NCI-H187 treated with DMSO at 0.1 percent for 48 hours (cell line): ENCODE measurements at regions not wholly inside any gene's neighbourhood (a gene's known extent, or its start where the extent isn't known, plus 50 kb on each side); places are given as distances from the start of the nearest gene placed in this dataset.
"Not testable (repeated sequence)": the region's sequence is repeated elsewhere in the genome, so short reads cannot be mapped to it uniquely, and the experiment has no call there.

Experiments used
- DNase-seq: peaks from one replicate; lab custom pipeline; 2025; lab: John Stamatoyannopoulos, UW

DNA sequence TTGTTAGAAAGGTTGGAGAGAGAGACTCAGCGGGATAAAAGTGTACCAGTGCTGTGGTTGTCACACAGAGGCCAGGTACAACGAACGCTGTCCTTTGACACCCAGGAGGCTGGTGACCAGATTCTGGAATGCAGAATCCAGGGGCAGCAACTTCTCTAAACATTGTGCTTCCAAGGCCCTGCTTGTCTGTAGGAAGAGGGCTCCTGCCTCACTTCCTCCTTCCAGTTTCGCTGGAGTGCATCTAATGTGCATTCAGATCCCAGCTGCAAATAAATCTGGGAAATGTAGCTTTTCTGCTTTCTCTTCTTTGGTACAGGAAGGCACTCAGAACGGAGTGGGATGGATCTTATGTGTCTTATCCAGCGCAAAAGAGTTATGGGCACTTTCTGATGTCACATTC, 171.8 kb upstream of the ATP5MC3 start:
- DNase-seq: no peak

DNA sequence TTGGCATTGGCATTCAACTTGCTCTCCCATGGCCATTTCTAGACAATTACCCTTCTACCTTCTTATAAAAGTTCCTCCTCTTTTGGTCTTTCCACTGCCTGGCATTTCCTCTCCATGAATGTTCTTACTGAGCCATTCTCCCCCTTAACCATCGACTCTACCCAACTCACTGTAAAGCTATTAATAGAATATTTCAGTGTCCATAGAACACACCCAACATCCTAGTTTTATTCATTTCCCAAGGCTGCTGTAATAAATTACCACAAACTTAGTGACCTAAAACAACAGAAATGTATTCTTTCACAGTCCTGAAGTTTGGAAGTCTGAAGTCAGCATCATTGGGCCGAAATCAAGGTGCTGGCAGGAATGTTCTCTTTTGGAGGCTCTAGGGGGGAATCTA, 170.0 kb upstream of the ATP5MC3 start:
- DNase-seq: no peak

DNA sequence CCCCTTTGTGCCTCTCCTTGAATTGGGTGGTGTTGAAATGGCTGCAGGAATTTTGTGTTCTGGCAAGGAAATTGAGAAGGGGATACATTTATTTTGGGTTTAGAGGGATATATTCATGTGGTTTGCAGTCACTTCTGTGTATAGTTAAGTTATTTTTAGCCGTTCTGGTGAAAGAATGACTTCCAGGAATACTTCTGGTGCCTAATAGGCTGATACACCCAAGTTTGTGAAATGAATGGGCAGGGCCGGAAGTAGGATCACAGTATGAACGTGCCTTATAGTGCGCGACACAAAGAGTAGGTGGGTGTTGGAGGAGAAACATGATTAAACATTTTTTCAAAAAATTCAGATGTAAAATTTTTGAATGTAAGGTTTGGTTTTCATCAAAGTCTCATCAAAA, 168.6 kb upstream of the ATP5MC3 start:
- no peak for DNase-seq

GRCh38 chr2:175342085-175342484, 160.6 kb upstream of the ATP5MC3 start:
- DNase-seq: no peak

GRCh38 chr2:175330195-175330594, 148.7 kb upstream of the ATP5MC3 start:
- DNase-seq: no peak

DNA sequence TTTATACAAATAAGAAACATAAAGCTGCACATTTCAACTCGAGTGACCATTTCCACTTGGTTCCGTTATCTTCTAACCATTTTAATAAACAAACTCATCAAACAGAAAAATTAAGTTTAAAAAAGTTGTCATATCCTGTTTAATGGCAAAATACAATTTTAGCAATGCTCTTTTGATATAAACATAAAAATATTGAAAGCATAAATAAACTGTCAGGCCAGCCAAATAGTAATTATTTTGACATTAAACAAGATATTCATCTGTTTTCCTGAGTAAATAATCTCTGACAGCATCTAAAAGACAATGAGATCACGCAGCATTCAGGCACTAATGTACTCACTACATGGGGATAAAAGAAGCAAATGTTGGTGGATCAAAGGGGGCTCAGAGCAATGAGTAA, 145.3 kb upstream of the ATP5MC3 start:
- DNase-seq: no peak

DNA sequence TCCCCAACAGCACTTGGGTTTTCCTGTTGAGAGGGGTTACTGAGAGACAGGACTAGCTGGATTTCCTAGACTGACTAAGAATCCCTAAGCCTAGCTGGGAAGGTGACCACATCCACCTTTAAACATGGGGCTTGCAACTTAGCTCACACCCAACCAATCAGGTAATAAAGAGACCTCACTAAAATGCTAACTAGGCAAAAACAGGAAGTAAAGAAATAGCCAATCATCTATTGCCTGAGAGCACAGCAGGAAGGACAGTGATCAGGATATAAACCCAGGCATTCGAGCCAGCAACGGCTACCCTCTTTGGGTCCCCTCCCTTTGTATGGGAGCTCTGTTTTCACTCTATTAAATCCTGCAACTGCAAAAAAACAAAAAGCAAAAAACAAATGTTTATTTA, 144.7 kb upstream of the ATP5MC3 start:
- not testable (repeated sequence) for DNase-seq

DNA sequence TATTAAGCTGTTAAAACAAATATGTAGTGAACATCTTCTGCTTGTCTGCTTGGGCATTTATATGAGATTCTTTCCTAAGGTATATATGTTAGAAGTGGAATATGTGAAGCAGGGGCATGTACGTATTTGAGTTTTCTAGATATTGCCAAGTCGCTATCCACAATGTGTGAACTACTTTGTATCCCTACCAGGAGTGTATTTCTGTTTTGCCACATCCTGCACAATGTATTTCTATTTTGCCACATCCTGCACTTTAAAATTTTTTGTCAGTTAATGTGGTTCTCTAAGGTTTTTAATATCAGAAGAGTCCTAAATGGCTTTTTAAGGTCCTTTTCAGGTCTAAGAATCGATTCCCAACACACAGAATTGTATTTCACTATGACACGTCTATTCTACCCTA, 141.7 kb upstream of the ATP5MC3 start:
- DNase-seq: no peak

- DNase-seq: no peak
Measured at GRCh38 chr2:175318542-175318941, 137.0 kb upstream of the ATP5MC3 start.

DNA sequence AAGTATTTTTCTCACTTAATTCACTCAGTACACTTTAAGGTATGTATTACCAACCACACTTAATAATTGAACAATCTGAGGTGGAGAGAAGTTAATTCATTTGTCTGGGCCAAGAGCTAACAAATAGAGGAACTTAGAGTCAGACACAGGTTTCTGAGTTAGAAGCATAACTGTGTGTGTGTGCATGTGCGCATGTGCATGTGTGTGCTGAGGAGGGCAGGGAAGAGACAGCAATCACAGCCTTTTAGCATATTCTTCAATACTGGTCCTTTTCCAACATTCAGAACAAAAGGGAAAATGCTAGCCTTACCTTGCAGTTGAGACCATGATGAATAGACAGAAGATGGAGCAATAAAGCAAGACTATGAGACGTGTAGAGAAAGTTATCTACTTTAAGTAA, 136.2 kb upstream of the ATP5MC3 start:
- no peak for DNase-seq

- DNase-seq: no peak
Measured at GRCh38 chr2:175312137-175312536, 130.6 kb upstream of the ATP5MC3 start.

GRCh38 chr2:175310813-175311504, 129.4 kb upstream of the ATP5MC3 start:
- DNase-seq: no peak

- no peak for DNase-seq
Measured at GRCh38 chr2:175309799-175310198, 128.3 kb upstream of the ATP5MC3 start.

GRCh38 chr2:175308005-175308404, 126.5 kb upstream of the ATP5MC3 start:
- DNase-seq: no peak

DNA sequence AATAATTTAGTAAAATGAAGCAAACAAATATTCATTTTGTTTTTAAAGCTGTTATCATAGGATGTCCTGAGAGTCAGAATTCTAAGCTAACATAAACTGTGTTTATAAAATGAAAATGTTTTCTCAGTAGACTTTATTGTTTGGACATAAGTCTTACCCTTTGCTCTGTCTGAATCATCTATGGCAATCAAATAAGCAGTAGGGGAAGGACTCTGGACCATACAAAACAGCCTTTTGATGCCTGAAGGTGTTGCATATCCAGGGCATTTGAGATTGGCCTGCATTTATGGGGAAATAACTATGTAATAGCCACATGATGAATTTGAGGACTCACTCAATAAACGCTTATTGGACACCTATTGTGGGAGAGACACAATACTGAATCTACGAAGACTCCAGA, 123.0 kb upstream of the ATP5MC3 start:
- DNase-seq: no peak

DNA sequence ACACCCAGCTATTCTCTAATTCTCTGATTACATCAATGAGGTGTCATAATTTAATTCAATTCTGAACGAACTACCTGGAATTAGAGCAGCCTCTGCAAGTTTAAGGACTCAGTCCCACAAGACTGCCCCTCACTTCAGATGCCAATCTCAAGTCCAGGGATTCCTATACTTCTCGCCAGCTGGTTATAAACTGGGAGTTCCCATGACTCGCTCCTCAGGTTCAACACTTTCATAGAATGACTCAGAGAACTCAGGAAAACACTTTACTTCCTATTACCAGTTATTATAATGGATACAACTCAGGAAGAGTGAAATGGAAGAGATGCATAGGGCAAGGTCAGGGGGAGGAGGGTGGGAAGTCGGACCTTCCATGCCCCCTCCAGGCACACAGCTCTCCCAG, 112.3 kb upstream of the ATP5MC3 start:
- DNase-seq: no peak

- DNase-seq: no peak
Measured at GRCh38 chr2:175293195-175293594, 111.7 kb upstream of the ATP5MC3 start.

DNA sequence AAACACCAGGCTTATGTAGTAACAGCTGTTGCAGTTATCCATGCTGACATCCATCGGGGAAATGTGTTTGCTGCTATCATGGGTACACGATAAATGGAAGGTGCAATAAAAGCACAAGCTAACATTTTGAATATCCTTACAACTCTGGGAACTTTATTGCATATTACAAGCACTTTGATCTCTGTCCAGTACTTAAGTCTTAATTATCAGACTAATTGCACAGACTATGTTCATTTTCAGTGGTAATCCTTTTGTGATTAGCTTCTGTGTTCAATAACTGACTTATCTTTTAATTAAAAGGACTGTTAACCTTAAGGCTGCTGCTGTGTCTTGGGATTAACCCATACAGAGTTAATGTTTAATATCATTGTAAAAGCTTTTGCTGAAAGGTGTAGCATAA, 101.4 kb upstream of the ATP5MC3 start:
- DNase-seq: no peak

DNA sequence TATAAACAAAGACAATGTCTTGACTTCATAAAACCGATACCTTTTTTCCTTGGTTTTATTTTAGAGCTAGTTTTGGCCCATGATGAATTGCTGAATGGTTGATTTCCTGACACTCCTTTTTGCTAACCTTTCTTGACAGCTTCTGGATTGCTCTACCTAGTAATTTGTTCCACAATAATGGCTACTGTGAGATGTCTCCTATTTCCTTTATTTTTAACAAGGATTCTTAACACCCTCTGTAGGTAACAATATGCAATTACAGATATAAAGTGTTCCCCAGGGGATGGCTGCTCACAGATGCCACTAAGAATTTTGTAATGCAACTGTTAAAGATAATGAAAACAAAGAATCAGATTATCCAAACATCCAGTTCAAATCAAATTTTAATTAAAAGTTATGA, 100.8 kb upstream of the ATP5MC3 start:
- peak; percentile 11 for DNase-seq

DNA sequence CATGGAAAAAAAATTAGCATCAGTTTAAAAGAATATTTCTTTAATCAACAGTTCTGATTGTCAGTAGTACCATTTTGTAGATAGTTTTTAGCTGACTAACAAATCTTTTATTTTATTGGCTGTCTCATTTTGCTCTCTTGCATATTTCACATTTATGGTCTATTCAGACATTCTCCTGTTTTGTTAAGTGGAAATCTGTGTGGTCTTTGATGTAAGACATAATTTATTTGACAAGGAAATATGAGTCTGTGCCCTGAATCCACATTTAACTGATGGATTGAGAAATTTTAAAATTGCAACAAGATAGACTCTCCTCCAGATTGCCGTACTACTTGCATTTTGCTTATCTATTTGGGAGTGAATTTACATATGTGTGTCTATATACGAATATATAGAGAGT, 96.3 kb upstream of the ATP5MC3 start:
- DNase-seq: no peak

GRCh38 chr2:175275539-175275938, 94.0 kb upstream of the ATP5MC3 start:
- no peak for DNase-seq

GRCh38 chr2:175259164-175259563, 77.7 kb upstream of the ATP5MC3 start:
- DNase-seq: no peak

DNA sequence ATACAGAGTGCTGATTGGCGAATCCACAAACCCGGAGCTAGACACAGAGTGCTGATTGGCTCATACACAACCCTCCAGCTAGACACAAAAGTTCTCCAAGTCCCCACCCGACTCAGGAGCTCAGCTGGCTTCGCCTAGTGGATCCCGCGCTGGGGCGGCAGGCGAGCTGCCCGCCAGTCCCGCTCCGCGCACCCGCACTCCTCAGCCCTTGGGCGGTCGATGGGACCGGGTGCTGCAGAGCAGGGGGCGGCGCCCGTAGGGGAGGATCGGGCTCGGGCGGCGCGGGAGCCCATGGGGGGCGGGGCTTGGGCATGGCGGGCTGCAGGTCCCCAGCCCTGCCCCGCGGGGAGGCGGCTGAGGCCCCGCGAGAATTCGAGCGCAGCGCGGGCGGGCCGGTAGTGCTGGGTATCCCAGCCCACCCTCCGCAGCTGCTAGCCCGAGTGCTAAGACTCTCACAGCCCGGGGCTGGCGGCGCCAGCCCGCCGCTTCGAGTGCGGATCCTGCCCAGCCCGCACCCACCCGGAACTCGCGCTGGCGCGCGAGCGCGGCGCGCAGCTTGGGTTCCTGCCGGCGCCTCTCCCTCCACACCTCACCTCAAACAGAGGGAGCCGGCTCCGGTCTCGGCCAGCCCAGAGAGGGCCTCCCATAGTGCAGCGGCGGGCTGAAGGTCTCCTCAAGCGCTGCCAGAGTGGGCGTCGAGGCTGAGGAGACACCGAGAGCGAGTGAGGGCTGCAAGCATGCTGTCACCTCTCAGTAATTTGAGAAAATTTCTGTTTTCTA, 75.5 kb upstream of the ATP5MC3 start:
- DNase-seq: no peak

- DNase-seq: not testable (repeated sequence)
Measured at GRCh38 chr2:175256391-175256790, 74.9 kb upstream of the ATP5MC3 start.
